ENCODE measurements at regions not wholly inside any gene's neighbourhood (a gene's known extent, or its start where the extent isn't known, plus 50 kb on each side); places are given as distances from the start of the nearest gene placed in this dataset.

- DNase-seq (ENCODE audit: low spot score) = no peak
These were observed 93.2 kb upstream of the RTL6 start for GRCh38 chr22:44591146-44591790.

DNA sequence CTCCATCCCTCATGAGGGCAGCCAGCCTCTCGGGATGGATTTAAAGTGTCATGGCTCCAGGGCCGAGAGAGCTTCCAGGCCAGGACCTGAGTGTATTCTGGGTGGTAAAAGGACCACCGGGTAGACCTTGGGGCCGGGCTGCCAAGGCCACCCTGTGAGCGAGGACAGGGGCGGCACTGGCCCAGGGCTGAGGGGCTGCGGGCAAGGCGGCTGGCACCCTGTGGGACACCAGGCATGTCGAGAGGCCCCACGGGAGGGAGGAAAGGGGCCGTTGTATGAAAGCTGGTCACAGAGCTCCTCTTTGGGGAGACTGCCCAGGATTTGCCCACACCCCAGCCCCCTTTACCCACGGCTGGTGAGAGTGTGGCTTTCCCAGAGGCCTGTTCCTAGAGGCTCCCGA, 92.3 kb upstream of the RTL6 start:
- DNase-seq (ENCODE audit: low spot score) = no peak

DNA sequence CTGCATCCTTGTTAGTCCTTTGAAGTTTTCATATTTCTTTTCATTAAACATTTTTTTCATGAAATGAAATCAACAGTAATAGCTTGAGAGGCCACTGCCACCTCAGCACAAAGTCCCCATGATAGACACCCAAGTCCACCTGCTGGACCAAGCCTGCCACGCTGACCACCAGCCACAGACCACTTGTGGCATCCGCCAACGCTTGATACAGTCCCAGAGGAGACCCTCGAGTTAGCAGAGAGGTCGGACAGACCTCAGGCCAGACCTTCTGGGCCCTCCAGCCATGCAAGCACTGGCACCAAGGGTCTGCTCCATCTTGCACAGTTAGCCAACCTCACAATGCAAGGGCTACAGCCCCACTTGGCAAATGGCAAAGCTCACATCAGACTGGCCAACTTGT, 91.8 kb upstream of the RTL6 start:
- no peak for DNase-seq (ENCODE audit: low spot score)

- no peak for DNase-seq (ENCODE audit: low spot score)
These were observed 90.3 kb upstream of the RTL6 start for GRCh38 chr22:44588348-44588747.

- DNase-seq (ENCODE audit: low spot score) = no peak
These were observed 89.8 kb upstream of the RTL6 start for GRCh38 chr22:44587737-44588310.

GRCh38 chr22:44586999-44587736, 89.1 kb upstream of the RTL6 start:
- peak; percentile 83 for DNase-seq (ENCODE audit: low spot score)

DNA sequence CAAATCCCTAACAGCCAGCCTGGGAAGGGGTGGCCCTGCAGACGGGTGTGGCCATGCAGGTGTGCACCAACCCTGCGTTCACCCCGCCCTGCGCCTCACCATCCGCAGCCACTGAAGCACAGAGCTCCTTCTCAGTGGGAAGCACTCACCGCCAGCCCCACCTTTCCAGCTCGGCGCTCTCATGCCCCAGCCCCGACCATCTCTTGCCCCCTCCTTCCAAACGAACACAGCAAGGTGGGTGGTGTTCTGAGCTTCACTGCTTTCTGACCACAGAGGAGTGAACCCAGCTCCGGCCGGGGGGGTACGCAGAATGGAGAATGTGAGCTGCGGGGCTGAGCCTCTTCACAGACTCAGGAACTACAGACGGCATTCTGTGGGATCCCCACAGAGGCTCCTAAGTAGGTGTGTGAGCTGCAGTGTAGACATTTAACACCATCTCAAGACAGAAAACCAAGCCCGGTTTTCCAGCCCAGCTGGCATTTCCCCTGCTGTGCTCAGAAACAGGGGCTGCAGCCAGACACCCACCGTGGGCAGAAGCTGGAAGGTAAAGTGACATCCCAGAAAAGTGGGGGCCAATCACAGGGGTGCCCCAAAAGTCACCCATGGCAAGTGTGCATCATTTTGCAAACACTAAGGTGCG, 88.4 kb upstream of the RTL6 start:
- peak; percentile 64 for DNase-seq (ENCODE audit: low spot score)

- no peak for DNase-seq (ENCODE audit: low spot score)
These were observed 87.7 kb upstream of the RTL6 start for GRCh38 chr22:44585559-44586350.

DNA sequence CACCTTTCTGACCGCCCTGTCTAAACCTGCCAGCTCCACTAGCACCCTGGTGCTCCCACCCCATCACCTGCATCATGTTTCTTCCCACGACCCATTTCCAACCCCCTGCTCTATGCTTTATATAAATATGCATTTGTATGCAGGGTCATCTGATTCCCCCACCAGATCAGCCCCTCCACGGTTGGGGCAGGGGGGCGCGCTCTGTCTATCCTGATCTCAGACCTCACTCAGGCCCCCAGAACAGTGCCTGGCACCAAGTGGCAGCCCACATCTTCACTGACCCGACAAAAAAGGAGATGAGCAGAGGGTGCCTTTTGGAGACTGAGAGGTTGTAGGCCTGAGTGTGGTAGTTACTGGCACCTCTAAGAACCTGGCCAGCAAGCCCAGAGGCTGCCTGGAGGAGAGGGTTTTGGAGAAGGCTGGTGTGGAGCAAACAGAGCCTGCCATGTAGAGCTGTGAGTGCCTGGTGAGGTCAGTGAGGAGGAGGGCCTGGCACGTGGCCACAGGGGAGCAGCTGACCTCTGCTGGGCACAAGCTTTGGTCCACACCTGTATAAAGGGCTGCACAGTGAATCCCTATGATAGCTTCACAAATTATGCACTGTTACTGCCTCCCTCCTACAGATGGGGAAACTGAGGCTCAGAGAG, 86.3 kb upstream of the RTL6 start:
- DNase-seq (ENCODE audit: low spot score) = no peak

DNA sequence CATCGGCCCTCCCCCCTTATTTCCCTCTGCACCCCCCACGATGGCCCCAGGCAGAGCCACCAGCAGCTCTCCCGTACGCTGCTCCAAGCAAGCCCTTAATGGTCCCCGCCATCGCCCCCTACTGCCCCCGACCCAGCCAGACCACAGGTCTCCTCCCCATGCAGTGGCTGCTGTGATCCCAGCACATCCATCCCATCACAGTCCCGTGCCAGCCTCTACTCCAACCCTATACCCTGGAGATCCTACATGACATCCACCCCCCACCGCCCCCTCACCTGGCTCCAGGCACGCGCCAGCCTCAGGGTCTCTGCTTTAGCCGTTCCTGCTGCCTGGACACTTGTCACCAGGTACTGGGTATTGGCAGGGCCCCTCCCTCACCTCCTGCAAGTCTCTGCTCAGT, 85.8 kb upstream of the RTL6 start:
- no peak for DNase-seq (ENCODE audit: low spot score)

- DNase-seq (ENCODE audit: low spot score) = no peak
These were observed 85.2 kb upstream of the RTL6 start for GRCh38 chr22:44583061-44583760.

- DNase-seq (ENCODE audit: low spot score) = no peak
These were observed 84.0 kb upstream of the RTL6 start for GRCh38 chr22:44582016-44582415.

GRCh38 chr22:44581096-44581435, 83.0 kb upstream of the RTL6 start:
- DNase-seq (ENCODE audit: low spot score) = no peak

- DNase-seq (ENCODE audit: low spot score) = no peak
These were observed 82.4 kb upstream of the RTL6 start for GRCh38 chr22:44580176-44581095.

DNA sequence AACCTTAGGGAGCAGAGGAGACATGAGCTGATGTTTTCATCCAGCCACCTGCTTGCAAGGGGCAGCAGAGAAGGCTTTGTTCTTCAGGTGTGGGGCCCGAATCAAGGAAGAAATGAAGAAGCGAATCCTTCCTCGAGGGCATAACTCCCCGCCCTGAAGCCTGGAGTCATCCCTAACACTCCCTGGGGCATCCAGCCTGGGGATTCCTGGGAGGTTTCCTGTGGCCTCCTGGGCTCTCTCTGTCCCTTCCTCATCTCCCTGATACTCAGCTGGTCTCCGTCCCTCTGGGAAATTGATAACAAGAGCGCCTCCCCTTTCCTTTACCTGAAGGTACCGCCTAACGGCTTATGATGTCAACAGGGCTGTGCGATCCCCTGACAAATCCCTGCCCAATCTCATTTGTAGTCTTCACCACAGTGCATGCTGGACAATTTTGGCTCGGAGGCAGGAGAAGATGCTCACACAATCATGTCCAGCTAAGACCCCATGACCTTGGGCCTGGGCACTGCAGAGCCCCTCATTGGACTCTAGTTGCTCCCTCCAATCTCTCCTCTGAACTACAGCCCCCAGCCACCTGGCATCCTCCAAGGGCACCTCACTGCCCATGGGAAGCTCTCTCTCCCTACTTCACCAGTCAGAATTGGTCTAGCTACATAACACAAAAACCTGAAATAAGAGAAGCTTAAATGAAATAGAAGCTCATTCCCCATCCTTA, 80.6 kb upstream of the RTL6 start:
- no peak for DNase-seq (ENCODE audit: low spot score)

DNA sequence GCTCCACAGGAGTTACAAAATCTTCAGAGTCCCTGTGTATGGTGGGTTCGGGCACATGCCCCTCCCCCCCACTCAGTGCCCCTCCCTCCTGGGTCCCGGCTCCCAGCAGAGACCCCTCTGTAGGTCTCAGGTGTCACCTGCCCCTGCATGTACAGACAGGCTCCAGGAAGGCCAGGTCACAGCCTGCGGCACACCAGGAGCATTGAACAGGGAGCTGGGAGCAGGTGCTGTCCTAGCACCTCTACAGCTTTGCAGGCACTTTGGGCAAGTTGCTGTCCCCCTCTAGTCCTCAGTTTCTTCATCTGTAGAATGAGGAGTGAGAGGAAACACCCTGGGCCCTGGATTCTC, 80.1 kb upstream of the RTL6 start:
- DNase-seq (ENCODE audit: low spot score) = no peak

GRCh38 chr22:44577391-44578109, 79.5 kb upstream of the RTL6 start:
- DNase-seq (ENCODE audit: low spot score) = no peak

GRCh38 chr22:44576311-44577260, 78.6 kb upstream of the RTL6 start:
- DNase-seq (ENCODE audit: low spot score) = no peak
